ENCODE measurements at regions not wholly inside any gene's neighbourhood (a gene's known extent, or its start where the extent isn't known, plus 50 kb on each side); places are given as distances from the start of the nearest gene placed in this dataset.

GRCh38 chr10:36606234-36606839, 519.1 kb upstream of the ANKRD30A start:
- in situ Hi-C loops (cut with MboI), result no loop called here
- intact Hi-C loops (cut with micrococcal nuclease; ENCODE audit: unreplicated experiment), result no loop called here
- no peak for FAIRE-seq
- H2AFZ ChIP-seq (ENCODE audit: control insufficient read depth, low read depth, low read length), result no peak overlapping the region
- H3K9me3 ChIP-seq (replicated peaks; ENCODE audit: control insufficient read depth, insufficient read depth, low read length), result no peaks in the 10 kb centered on the region
- no peak for TF ChIP-seq CBFB (IDR thresholded peaks at IDR 0.05; ENCODE audit: low read depth)
- TF ChIP-seq MAX (IDR thresholded peaks at IDR 0.05; ENCODE audit: low read depth, low read length), result no peak
- no peak for TF ChIP-seq SMAD5 (IDR thresholded peaks at IDR 0.05; ENCODE audit: low read depth)
- no peak for TF ChIP-seq RAD21 (IDR thresholded peaks at IDR 0.05; ENCODE audit: insufficient read depth, low read depth, low read length)
- no peak for TF ChIP-seq DPF2 (IDR thresholded peaks at IDR 0.05)
- no peak for TF ChIP-seq GATAD2B (conservative IDR thresholded peaks at IDR 0.05; ENCODE audit: low read depth)
- no peak for TF ChIP-seq MTA2 (IDR thresholded peaks at IDR 0.05; ENCODE audit: low read depth)
- no peaks in the 10 kb centered on the region for H3K36me3 ChIP-seq (ENCODE audit: control insufficient read depth in 2 of 2, insufficient read depth in 2 of 2, low read length in 1 of 2)
- H3K4me1 ChIP-seq (ENCODE audit: control insufficient read depth, insufficient read depth, low read length), result no peaks in the 10 kb centered on the region
- WGBS (ENCODE audit: insufficient coverage, insufficient replicate concordance, low lambda C conversion rate, missing lambda C conversion rate), result under 1% methylated on average over 5 of the region's 5 CpGs
- no TSS peak for BruUV-seq (replicated peaks)
- no peak overlapping the region for H3K27ac ChIP-seq (ENCODE audit: control insufficient read depth, insufficient read depth)
- no peak overlapping the region for H3K4me3 ChIP-seq
- ChIA-PET RAD21 (ENCODE audit: unreplicated experiment) (no interaction called here), SMC1A (ENCODE audit: uncharacterized antibody, unreplicated experiment) (no interaction called here), CTCF (no interaction called here), POLR2A (no interaction called here)
- no peak overlapping the region for H3K4me2 ChIP-seq (ENCODE audit: control insufficient read depth, insufficient read depth)
- H4K20me1 ChIP-seq (ENCODE audit: control insufficient read depth, insufficient read depth), result no peaks in the 10 kb centered on the region
- H3K27me3 ChIP-seq (replicated peaks in 1 of 2; ENCODE audit: control insufficient read depth in 2 of 2, insufficient read depth in 2 of 2, low read length in 1 of 2), result no peaks in the 10 kb centered on the region
- no peaks in the 10 kb centered on the region for H3K79me2 ChIP-seq (ENCODE audit: control insufficient read depth, insufficient read depth, low read length)
- ATAC-seq, result no peak
- DNase-seq (ENCODE audit: low read depth, low spot score), result no peak
- H3K9ac ChIP-seq (ENCODE audit: control insufficient read depth, insufficient read depth, low read length), result no peak overlapping the region

- 68% methylated on average over 2 of the region's 2 CpGs for WGBS (ENCODE audit: insufficient coverage, insufficient replicate concordance, low lambda C conversion rate, missing lambda C conversion rate)
- H3K4me1 ChIP-seq (ENCODE audit: control insufficient read depth, insufficient read depth, low read length), result no peaks in the 10 kb centered on the region
- no peak overlapping the region for H3K4me3 ChIP-seq
- TF ChIP-seq BHLHE40 (IDR thresholded peaks at IDR 0.05; ENCODE audit: borderline replicate concordance in 1 of 2, low read depth in 2 of 2, low read length in 1 of 2) (no peak), MYC (IDR thresholded peaks at IDR 0.05; ENCODE audit: insufficient read depth, insufficient read length, insufficient replicate concordance, low read length, severe bottlenecking) (no peak), ATF7 (IDR thresholded peaks at IDR 0.05; ENCODE audit: low read depth) (no peak)
- H3K9me3 ChIP-seq (replicated peaks; ENCODE audit: control insufficient read depth, insufficient read depth, low read length), result no peaks in the 10 kb centered on the region
- H3K9ac ChIP-seq (ENCODE audit: control insufficient read depth, insufficient read depth, low read length), result no peak overlapping the region
- no peaks in the 10 kb centered on the region for H4K20me1 ChIP-seq (ENCODE audit: control insufficient read depth, insufficient read depth)
- no peak overlapping the region for H3K4me2 ChIP-seq (ENCODE audit: control insufficient read depth, insufficient read depth)
- H3K36me3 ChIP-seq (ENCODE audit: control insufficient read depth in 2 of 2, insufficient read depth in 2 of 2, low read length in 1 of 2), result no peaks in the 10 kb centered on the region
- H2AFZ ChIP-seq (ENCODE audit: control insufficient read depth, low read depth, low read length), result no peak overlapping the region
- FAIRE-seq (no peak), DNase-seq (ENCODE audit: low read depth, low spot score) (no peak), ATAC-seq (no peak)
- no TSS peak for BruUV-seq (replicated peaks)
- RAD21 ChIA-PET (ENCODE audit: unreplicated experiment), result no interaction called here
- no peaks in the 10 kb centered on the region for H3K79me2 ChIP-seq (ENCODE audit: control insufficient read depth, insufficient read depth, low read length)
- H3K27me3 ChIP-seq (replicated peaks in 1 of 2; ENCODE audit: control insufficient read depth in 2 of 2, insufficient read depth in 2 of 2, low read length in 1 of 2), result no peaks in the 10 kb centered on the region
- CTCF ChIA-PET, result no interaction called here
- SMC1A ChIA-PET (ENCODE audit: uncharacterized antibody, unreplicated experiment), result no interaction called here
- intact Hi-C loops (cut with micrococcal nuclease; ENCODE audit: unreplicated experiment), result no loop called here
- POLR2A ChIA-PET, result no interaction called here
- in situ Hi-C loops (cut with MboI), result no loop called here
- H3K27ac ChIP-seq (ENCODE audit: control insufficient read depth, insufficient read depth), result no peak overlapping the region
Measured at GRCh38 chr10:36604316-36604715, 521.1 kb upstream of the ANKRD30A start.
